T-helper 2 cell (primary cell): ENCODE measurements at regions not wholly inside any gene's neighbourhood (a gene's known extent, or its start where the extent isn't known, plus 50 kb on each side); places are given as distances from the start of the nearest gene placed in this dataset.
"Not testable (repeated sequence)": the region's sequence is repeated elsewhere in the genome, so short reads cannot be mapped to it uniquely, and the experiment has no call there.

Source experiments
- DNase-seq, 5 experiments: peaks; one replicate each; pipeline versions ENCODE4 v3.0.0 to v3.0.0-alpha.2; 2012 to 2022

- DNase-seq: no peak
Measured at GRCh38 chr21:18553786-18554185, 150.2 kb upstream of the TMPRSS15 start.

GRCh38 chr21:18567770-18568169 lies 164.2 kb upstream of the TMPRSS15 start:
- not testable (repeated sequence) for DNase-seq

- no peak for DNase-seq
Measured at GRCh38 chr21:18588001-18588662, 184.5 kb upstream of the TMPRSS15 start.

- no peak for DNase-seq
Measured at GRCh38 chr21:18601146-18601545, 197.6 kb upstream of the TMPRSS15 start.

GRCh38 chr21:18602711-18603110 lies 199.1 kb upstream of the TMPRSS15 start:
- DNase-seq: no peak

GRCh38 chr21:18603261-18603660 lies 199.7 kb upstream of the TMPRSS15 start:
- no peak for DNase-seq

- DNase-seq: no peak
Measured at GRCh38 chr21:18603980-18604379, 200.4 kb upstream of the TMPRSS15 start.

- no peak for DNase-seq
Measured at GRCh38 chr21:18608226-18608625, 204.6 kb upstream of the TMPRSS15 start.

GRCh38 chr21:18614303-18614702 lies 210.7 kb upstream of the TMPRSS15 start:
- DNase-seq: no peak

- no peak for DNase-seq
Measured at GRCh38 chr21:18617291-18617690, 213.7 kb upstream of the TMPRSS15 start.

GRCh38 chr21:18620436-18620835 lies 216.9 kb upstream of the TMPRSS15 start:
- no peak for DNase-seq

GRCh38 chr21:18622383-18622782 lies 218.8 kb upstream of the TMPRSS15 start:
- no peak for DNase-seq

- no peak for DNase-seq
Measured at GRCh38 chr21:18630446-18630845, 226.9 kb upstream of the TMPRSS15 start.

- no peak for DNase-seq
Measured at GRCh38 chr21:18636897-18637296, 233.3 kb upstream of the TMPRSS15 start.

- DNase-seq: no peak
Measured at GRCh38 chr21:18646116-18646515, 242.5 kb upstream of the TMPRSS15 start.

GRCh38 chr21:18655931-18656330 lies 252.3 kb upstream of the TMPRSS15 start:
- DNase-seq: no peak

GRCh38 chr21:18661842-18662241 lies 258.3 kb upstream of the TMPRSS15 start:
- no peak for DNase-seq

- DNase-seq: no peak
Measured at GRCh38 chr21:18663663-18664062, 260.1 kb upstream of the TMPRSS15 start.

- DNase-seq: no peak
Measured at GRCh38 chr21:18666725-18667124, 263.1 kb upstream of the TMPRSS15 start.

GRCh38 chr21:18673789-18674188 lies 270.2 kb upstream of the TMPRSS15 start:
- DNase-seq: no peak

- DNase-seq: no peak
Measured at GRCh38 chr21:18677632-18678031, 274.0 kb upstream of the TMPRSS15 start.

GRCh38 chr21:18705971-18706370 lies 302.4 kb upstream of the TMPRSS15 start:
- no peak for DNase-seq

GRCh38 chr21:18711662-18712061 lies 308.1 kb upstream of the TMPRSS15 start:
- DNase-seq: no peak

- no peak for DNase-seq
Measured at GRCh38 chr21:18715606-18716005, 312.0 kb upstream of the TMPRSS15 start.

- DNase-seq: no peak
Measured at GRCh38 chr21:18716578-18717138, 313.1 kb upstream of the TMPRSS15 start.
